ENCODE measurements at regions not wholly inside any gene's neighbourhood (a gene's known extent, or its start where the extent isn't known, plus 50 kb on each side); places are given as distances from the start of the nearest gene placed in this dataset.

GRCh38 chr14:104425171-104425681 lies 154.3 kb upstream of the C14orf180 start:
- no peak for DNase-seq (ENCODE audit: low spot score)

- DNase-seq (ENCODE audit: low spot score), result no peak
These were observed 153.6 kb upstream of the C14orf180 start for GRCh38 chr14:104425763-104426646.

GRCh38 chr14:104427131-104427851 lies 152.3 kb upstream of the C14orf180 start:
- DNase-seq (ENCODE audit: low spot score), result no peak

- DNase-seq (ENCODE audit: low spot score), result no peak
These were observed 151.2 kb upstream of the C14orf180 start for GRCh38 chr14:104428333-104428851.

GRCh38 chr14:104428860-104429259 lies 150.7 kb upstream of the C14orf180 start:
- DNase-seq (ENCODE audit: low spot score), result no peak

GRCh38 chr14:104429291-104429861 lies 150.2 kb upstream of the C14orf180 start:
- no peak for DNase-seq (ENCODE audit: low spot score)

GRCh38 chr14:104431351-104431928 lies 148.1 kb upstream of the C14orf180 start:
- DNase-seq (ENCODE audit: low spot score), result no peak

GRCh38 chr14:104431929-104432541 lies 147.5 kb upstream of the C14orf180 start:
- no peak for DNase-seq (ENCODE audit: low spot score)

GRCh38 chr14:104432611-104433231 lies 146.8 kb upstream of the C14orf180 start:
- no peak for DNase-seq (ENCODE audit: low spot score)

- no peak for DNase-seq (ENCODE audit: low spot score)
These were observed 146.0 kb upstream of the C14orf180 start for GRCh38 chr14:104433401-104434213.

GRCh38 chr14:104434214-104435076 lies 145.1 kb upstream of the C14orf180 start:
- no peak for DNase-seq (ENCODE audit: low spot score)

GRCh38 chr14:104435147-104436046 lies 144.2 kb upstream of the C14orf180 start:
- DNase-seq (ENCODE audit: low spot score), result no peak

GRCh38 chr14:104436047-104436591 lies 143.4 kb upstream of the C14orf180 start:
- DNase-seq (ENCODE audit: low spot score), result peak; percentile 40

GRCh38 chr14:104436741-104437701 lies 142.5 kb upstream of the C14orf180 start:
- no peak for DNase-seq (ENCODE audit: low spot score)

GRCh38 chr14:104437703-104438102 lies 141.9 kb upstream of the C14orf180 start:
- DNase-seq (ENCODE audit: low spot score), result no peak

- no peak for DNase-seq (ENCODE audit: low spot score)
These were observed 141.2 kb upstream of the C14orf180 start for GRCh38 chr14:104438166-104438887.
